ENCODE measurements at regions not wholly inside any gene's neighbourhood (a gene's known extent, or its start where the extent isn't known, plus 50 kb on each side); places are given as distances from the start of the nearest gene placed in this dataset.

- TF ChIP-seq POLR2A (IDR thresholded peaks at IDR 0.05), result no peak
- no peak for TF ChIP-seq POLR2AphosphoS5 (IDR thresholded peaks at IDR 0.05)
These were observed 252.9 kb downstream of the MAN2A1 start for GRCh38 chr5:109942646-109943045.
